IMR-90 (cell line): ENCODE measurements at regions not wholly inside any gene's neighbourhood (a gene's known extent, or its start where the extent isn't known, plus 50 kb on each side); places are given as distances from the start of the nearest gene placed in this dataset.
A peak's percentile ranks its signal among the peaks of the same experiment; 100 is the strongest.

Experiments
- ATAC-seq: fragments of 200-7000 bp; cut with Tn5 transposase; 2 replicates; pipeline ENCODE4 v1.9.1; 2020; ENCODE audit warnings: low read depth, mild to moderate bottlenecking, moderate library complexity
- BruUV-seq: library from RNA; stranded (reverse); fragments of 400-500 nt; replicated peaks from 2 replicates; lab custom pipeline; 2021; lab: Mats Ljungman, UMichigan
- CTCF ChIA-PET: fragments of 300-600 bp; formaldehyde crosslinking; extraction: SDS; loops from one replicate; lab custom pipeline; 2021; ENCODE audit warnings: antibody characterized with exemption; lab: Yijun Ruan, JAX
- POLR2A ChIA-PET: fragments of 300-600 bp; sonication (Branson Sonifier 250); formaldehyde crosslinking; loops from one replicate; lab custom pipeline; 2022; ENCODE audit warnings: antibody characterized with exemption; ENCODE audit not compliant: unreplicated experiment; lab: Charles Lee
- DNase-seq: peaks from one replicate; pipeline ENCODE4 v3.0.0; 2013
- H2AFZ ChIP-seq: replicated peaks from 2 replicates; pipeline ENCODE3; 2013; ENCODE audit warnings: low read length, mild to moderate bottlenecking; ENCODE audit not compliant: poor library complexity
- H2AK5ac ChIP-seq: 2 replicates; pipeline ENCODE4 v1.6.1; 2013; ENCODE audit warnings: low read depth, low read length, inconsistent platforms
- H2AK9ac ChIP-seq: replicated peaks from 2 replicates; pipeline ENCODE3; 2013; ENCODE audit warnings: mild to moderate bottlenecking, low read depth, low read length, moderate library complexity; ENCODE audit not compliant: poor library complexity
- H2BK120ac ChIP-seq: 2 replicates; pipeline ENCODE4 v1.6.1; 2013; ENCODE audit warnings: low read depth, low read length, inconsistent platforms
- H2BK15ac ChIP-seq: 3 replicates; pipeline ENCODE4 v1.6.1; 2013; ENCODE audit warnings: low read depth, low read length, inconsistent platforms
- H2BK20ac ChIP-seq: 2 replicates; pipeline ENCODE4 v1.6.1; 2013; ENCODE audit warnings: low read depth, mild to moderate bottlenecking, inconsistent platforms, low read length, moderate library complexity
- H2BK5ac ChIP-seq: 2 replicates; pipeline ENCODE4 v1.6.1; 2013; ENCODE audit warnings: mild to moderate bottlenecking, low read depth, low read length, inconsistent platforms; ENCODE audit not compliant: poor library complexity, severe bottlenecking
- H3K14ac ChIP-seq: replicated peaks from 2 replicates; pipeline ENCODE4 v1.6.1; 2013; ENCODE audit warnings: low read depth, low read length, inconsistent platforms
- H3K18ac ChIP-seq: 2 replicates; pipeline ENCODE4 v1.6.1; 2013; ENCODE audit warnings: low read depth, low read length, control low read depth
- H3K23ac ChIP-seq: 2 replicates; pipeline ENCODE4 v1.6.1; 2013; ENCODE audit warnings: low read depth, low read length, inconsistent platforms
- H3K27ac ChIP-seq: 2 replicates; pipeline ENCODE4 v1.5.1; 2013; ENCODE audit warnings: mild to moderate bottlenecking, control low read depth, low read length; ENCODE audit not compliant: insufficient read depth
- H3K27me3 ChIP-seq: 2 replicates; pipeline ENCODE4 v1.6.1; 2013; ENCODE audit warnings: low read length; ENCODE audit not compliant: control insufficient read depth, insufficient read depth
- H3K36me3 ChIP-seq: 2 replicates; pipeline ENCODE4 v1.6.1; 2013; ENCODE audit warnings: low read length, mixed read lengths; ENCODE audit not compliant: control insufficient read depth, insufficient read depth
- H3K4ac ChIP-seq: 2 replicates; pipeline ENCODE4 v1.6.1; 2013; ENCODE audit warnings: low read depth, low read length, inconsistent platforms
- H3K4me1 ChIP-seq: 2 replicates; pipeline ENCODE4 v1.6.1; 2013; ENCODE audit warnings: low read length, mixed read lengths; ENCODE audit not compliant: control insufficient read depth, insufficient read depth
- H3K4me2 ChIP-seq: 2 replicates; pipeline ENCODE4 v1.6.1; 2013; ENCODE audit warnings: low read depth, mild to moderate bottlenecking, control low read depth, low read length, moderate library complexity
- H3K4me3 ChIP-seq: 2 replicates; pipeline ENCODE4 v1.5.1; 2013; ENCODE audit warnings: low read depth, mild to moderate bottlenecking, control low read depth, low read length, moderate library complexity; ENCODE audit not compliant: insufficient read depth
- H3K56ac ChIP-seq: 2 replicates; pipeline ENCODE4 v1.6.1; 2013; ENCODE audit warnings: low read length, inconsistent platforms; ENCODE audit not compliant: insufficient read depth; ENCODE audit errors: extremely low read depth
- H3K79me1 ChIP-seq, 2 experiments: 2 replicates each; pipeline ENCODE4 v1.6.1; 2013; ENCODE audit warnings: low read length in 2 of 2, inconsistent platforms in 1 of 2, low read depth in 1 of 2
- H3K9ac ChIP-seq: 2 replicates; pipeline ENCODE4 v1.6.1; 2013; ENCODE audit warnings: low read depth, low read length, control low read depth
- H3K9me1 ChIP-seq: 2 replicates; pipeline ENCODE4 v1.6.1; 2013; ENCODE audit warnings: low read length, inconsistent platforms; ENCODE audit not compliant: insufficient read depth
- H3K9me3 ChIP-seq: 2 replicates; pipeline ENCODE4 v1.6.1; 2013; ENCODE audit warnings: low read length; ENCODE audit not compliant: control insufficient read depth, insufficient read depth
- H4K20me1 ChIP-seq: 2 replicates; pipeline ENCODE4 v1.6.1; 2013; ENCODE audit warnings: low read length, inconsistent platforms; ENCODE audit not compliant: insufficient read depth
- H4K5ac ChIP-seq: 2 replicates; pipeline ENCODE4 v1.6.1; 2013; ENCODE audit warnings: mild to moderate bottlenecking, low read depth, low read length, control low read depth
- H4K8ac ChIP-seq, 2 experiments: 2 replicates each; pipeline ENCODE4 v1.6.1; 2013; ENCODE audit warnings: low read depth in 2 of 2, low read length in 2 of 2, control low read depth in 1 of 2, inconsistent platforms in 1 of 2
- H4K91ac ChIP-seq: 2 replicates; pipeline ENCODE4 v1.6.1; 2013; ENCODE audit warnings: low read depth, low read length, inconsistent platforms; ENCODE audit not compliant: insufficient read depth
- CEBPB ChIP-seq: IDR thresholded peaks from 2 replicates; pipeline ENCODE4 v1.6.1; 2012; ENCODE audit warnings: low read depth, low read length, improper control_type of control experiment
- CTCF ChIP-seq: conservative IDR thresholded peaks from 2 replicates; pipeline ENCODE4 v1.5.1; 2012; ENCODE audit warnings: mild to moderate bottlenecking, low read depth, low read length, improper control_type of control experiment
- ELK1 ChIP-seq: fragments of 150-350 bp; IDR thresholded peaks from 2 replicates; pipeline ENCODE4 v1.6.1; 2016; ENCODE audit warnings: low read depth, mild to moderate bottlenecking, low read length, moderate library complexity, borderline replicate concordance
- FOS ChIP-seq: fragments of 150-350 bp; IDR thresholded peaks from 2 replicates; pipeline ENCODE4 v1.6.1; 2016; ENCODE audit warnings: low read depth, low read length
- MAFK ChIP-seq: IDR thresholded peaks from 2 replicates; pipeline ENCODE4 v1.6.1; 2012; ENCODE audit warnings: low read depth, low read length, improper control_type of control experiment
- MAZ ChIP-seq: IDR thresholded peaks from 2 replicates; pipeline ENCODE4 v1.6.1; 2012; ENCODE audit warnings: low read depth, mild to moderate bottlenecking, low read length, improper control_type of control experiment, moderate library complexity, borderline replicate concordance
- MXI1 ChIP-seq: IDR thresholded peaks from 2 replicates; pipeline ENCODE4 v1.6.1; 2012; ENCODE audit warnings: low read depth, mild to moderate bottlenecking, low read length, moderate library complexity, borderline replicate concordance
- POLR2A ChIP-seq: IDR thresholded peaks from 2 replicates; pipeline ENCODE4 v1.6.1; 2012; ENCODE audit warnings: mild to moderate bottlenecking, low read depth, low read length
- RAD21 ChIP-seq: IDR thresholded peaks from 2 replicates; pipeline ENCODE4 v1.6.1; 2012; ENCODE audit warnings: low read length, improper control_type of control experiment
- RCOR1 ChIP-seq: IDR thresholded peaks from 2 replicates; pipeline ENCODE4 v1.6.1; 2012; ENCODE audit warnings: mild to moderate bottlenecking, low read length, improper control_type of control experiment; ENCODE audit not compliant: insufficient replicate concordance
- RFX5 ChIP-seq: IDR thresholded peaks from 2 replicates; pipeline ENCODE4 v1.8.0; 2012; ENCODE audit warnings: low read depth, mild to moderate bottlenecking, low read length, moderate library complexity
- USF2 ChIP-seq: fragments of 150-350 bp; IDR thresholded peaks from 2 replicates; pipeline ENCODE4 v1.6.1; 2017; ENCODE audit warnings: mild to moderate bottlenecking, antibody characterized with exemption, low read length, low read depth
- WGBS, 2 experiments: methylation state at CpG; one replicate each; pipeline versions ENCODE4 v1.1.5 to v1.1.7; 2013; ENCODE audit warnings: missing lambda C conversion rate in 2 of 2; ENCODE audit not compliant: insufficient read length in 1 of 2; ENCODE audit errors: extremely low coverage in 2 of 2; 5-methylcytosine and 5-hydroxymethylcytosine counted together
- dilution Hi-C: fragments of 300-500 bp; cut with HindIII; formaldehyde crosslinking; loops from one replicate; pipeline ENCODE4 v1.14.3; 2018; ENCODE audit warnings: low sequenced_read_pairs; ENCODE audit not compliant: unreplicated experiment
- in situ Hi-C: fragments of 300-500 bp; cut with MboI; formaldehyde crosslinking; loops from 3 replicates; pipeline ENCODE4 v1.14.3; 2019; ENCODE audit warnings: low sequenced_read_pairs, inconsistent platforms, mixed read lengths
- intact Hi-C: fragments of 100-400 bp; cut with micrococcal nuclease; formaldehyde crosslinking; loops from 2 replicates; pipeline ENCODE4 v1.10.0; 2022

DNA sequence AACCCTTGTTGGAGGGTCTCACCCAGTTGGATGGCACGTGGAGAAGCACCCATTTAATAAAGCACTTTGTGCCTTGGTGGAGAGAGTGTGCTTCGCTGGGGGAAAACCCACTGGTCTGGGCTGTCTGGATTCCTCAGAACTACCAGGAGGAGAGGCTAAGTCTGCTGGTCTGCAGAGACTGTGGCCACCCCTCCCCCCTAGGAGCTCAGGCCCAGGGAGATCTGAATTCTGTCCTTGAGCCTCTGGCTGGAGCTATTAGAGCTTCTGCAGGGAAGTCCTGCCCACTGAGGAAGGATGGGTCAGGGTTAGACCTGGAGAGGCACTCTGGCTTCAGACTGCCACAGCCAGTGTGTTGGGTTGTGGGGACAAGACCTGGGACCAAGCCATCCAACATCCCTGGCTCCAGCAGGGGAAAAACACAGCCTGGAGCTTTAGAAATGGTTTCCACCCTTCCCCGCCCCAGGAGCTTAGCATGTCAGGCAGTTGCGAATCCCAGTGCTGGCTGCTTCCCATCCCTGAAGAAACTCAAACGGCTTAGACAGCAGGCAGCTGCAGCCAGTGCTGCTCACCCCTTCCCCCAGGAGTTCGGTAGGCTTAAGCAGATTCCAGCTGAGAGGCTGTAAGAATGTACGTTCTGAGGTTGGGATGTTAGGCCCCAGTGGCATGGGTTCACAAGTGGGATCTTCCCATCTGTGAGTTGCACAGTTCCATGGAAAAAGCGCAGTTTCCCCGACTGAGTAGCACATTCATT lies 288.3 kb downstream of the TGFB2 start:
- Histone ChIP-seq H2BK120ac (no peak overlapping the region), H2BK5ac (no peak overlapping the region), H4K5ac (peak overlapping the region; percentile 53), H2BK15ac (no peak overlapping the region), H2BK20ac (no peak overlapping the region), H3K4me3 (no peak overlapping the region), H3K9ac (no peak overlapping the region), H2AK5ac (no peak overlapping the region), H3K56ac (no peak overlapping the region), H3K23ac (no peak overlapping the region), H3K36me3 (no peaks in the 10 kb centered on the region), H4K91ac (no peak overlapping the region), H3K4me2 (no peak overlapping the region), H3K4me1 (no peaks in the 10 kb centered on the region; the same call in 1 of the 2 replicates), H3K9me3 (no peaks in the 10 kb centered on the region), H3K9me1 (no peaks in the 10 kb centered on the region), H3K27ac (no peak overlapping the region), H3K18ac (no peak overlapping the region; the same call in 1 of the 2 replicates), H4K8ac (no peak overlapping the region), H2AFZ (no peak overlapping the region), H4K20me1 (no peaks in the 10 kb centered on the region), H3K79me1 (no peaks in the 10 kb centered on the region), H2AK9ac (no peak overlapping the region), H3K14ac (no peak overlapping the region), H3K27me3 (no peaks in the 10 kb centered on the region), H3K4ac (no peak overlapping the region)
- ChIA-PET CTCF (no interaction called here), POLR2A (no interaction called here)
- BruUV-seq = no TSS peak
- intact Hi-C loops (no loop called here), in situ Hi-C loops (no loop called here), dilution Hi-C loops (no loop called here)
- DNase-seq = no peak
- 100% methylated on average over 1 of the region's 9 CpGs; no CpG with 5 or more reads in 1 of the 2 experiments for WGBS, 2 experiments
- no peak for ATAC-seq
- TF ChIP-seq ELK1 (no peak), RFX5 (no peak), RAD21 (no peak), MXI1 (no peak), MAFK (no peak), FOS (no peak), POLR2A (no peak), RCOR1 (no peak), MAZ (no peak), USF2 (no peak), CTCF (no peak), CEBPB (no peak)
